ENCODE measurements at regions not wholly inside any gene's neighbourhood (a gene's known extent, or its start where the extent isn't known, plus 50 kb on each side); places are given as distances from the start of the nearest gene placed in this dataset. TPM values are rescaled to one million over a fixed set of nuclear protein-coding genes. Genes with fewer than 3 reads are reported as not detected.

Small RNA genes in the stretch of these regions (microRNA-seq; reads per million reads assigned to microRNA genes)
- gene MIR378C (ENCODE audit: borderline microRNAs expressed): not detected
